ENCODE measurements at regions not wholly inside any gene's neighbourhood (a gene's known extent, or its start where the extent isn't known, plus 50 kb on each side); places are given as distances from the start of the nearest gene placed in this dataset.
"Not testable (repeated sequence)": the region's sequence is repeated elsewhere in the genome, so short reads cannot be mapped to it uniquely, and the experiment has no call there.

- no peak for DNase-seq
Measured at GRCh38 chr16:60646631-60647030, 1389.6 kb downstream of the CDH8 start.

- no peak for DNase-seq
Measured at GRCh38 chr16:60645541-60645940, 1390.7 kb downstream of the CDH8 start.

GRCh38 chr16:60642956-60643355 is 1393.3 kb downstream of the CDH8 start:
- DNase-seq = no peak

GRCh38 chr16:60641067-60641665 is 1395.1 kb downstream of the CDH8 start:
- no peak for DNase-seq

GRCh38 chr16:60640038-60640437 is 1396.2 kb downstream of the CDH8 start:
- no peak for DNase-seq

GRCh38 chr16:60636636-60637035 is 1399.6 kb downstream of the CDH8 start:
- DNase-seq = not testable (repeated sequence)

GRCh38 chr16:60636117-60636516 is 1400.1 kb downstream of the CDH8 start:
- DNase-seq = no peak

- DNase-seq = no peak
Measured at GRCh38 chr16:60635548-60635947, 1400.7 kb downstream of the CDH8 start.

GRCh38 chr16:60611844-60612243 is 1424.4 kb downstream of the CDH8 start:
- DNase-seq = no peak

GRCh38 chr16:60608971-60609370 is 1427.3 kb downstream of the CDH8 start:
- no peak for DNase-seq

- DNase-seq = not testable (repeated sequence)
Measured at GRCh38 chr16:60605652-60606051, 1430.6 kb downstream of the CDH8 start.

- DNase-seq = no peak
Measured at GRCh38 chr16:60605176-60605575, 1431.1 kb downstream of the CDH8 start.

- DNase-seq = no peak
Measured at GRCh38 chr16:60586493-60586892, 1449.7 kb downstream of the CDH8 start.

GRCh38 chr16:60582528-60582927 is 1453.7 kb downstream of the CDH8 start:
- DNase-seq = no peak

GRCh38 chr16:60566901-60567300 is 1469.3 kb downstream of the CDH8 start:
- DNase-seq = no peak

- no peak for DNase-seq
Measured at GRCh38 chr16:60564588-60564987, 1471.7 kb downstream of the CDH8 start.

GRCh38 chr16:60563166-60563565 is 1473.1 kb downstream of the CDH8 start:
- no peak for DNase-seq

GRCh38 chr16:60558936-60559335 is 1477.3 kb downstream of the CDH8 start:
- DNase-seq = no peak

GRCh38 chr16:60553090-60553757 is 1483.0 kb downstream of the CDH8 start:
- no peak for DNase-seq

- no peak for DNase-seq
Measured at GRCh38 chr16:60541535-60541934, 1494.7 kb downstream of the CDH8 start.

GRCh38 chr16:60510941-60511340 is 1525.3 kb downstream of the CDH8 start:
- no peak for DNase-seq

GRCh38 chr16:60510208-60510607 is 1526.0 kb downstream of the CDH8 start:
- no peak for DNase-seq

- DNase-seq = no peak
Measured at GRCh38 chr16:60491273-60491672, 1545.0 kb downstream of the CDH8 start.

GRCh38 chr16:60485872-60486489 is 1550.3 kb downstream of the CDH8 start:
- no peak for DNase-seq

- DNase-seq = no peak
Measured at GRCh38 chr16:60484901-60485300, 1551.3 kb downstream of the CDH8 start.
